ENCODE measurements at regions not wholly inside any gene's neighbourhood (a gene's known extent, or its start where the extent isn't known, plus 50 kb on each side); places are given as distances from the start of the nearest gene placed in this dataset.

- no peak for TF ChIP-seq FOXP2 (optimal IDR thresholded peaks at IDR 0.05; ENCODE audit: control extremely low read depth, extremely low read length, insufficient read depth)
- no peak for TF ChIP-seq EZH2 (IDR thresholded peaks at IDR 0.05)
These were observed 723.9 kb upstream of the ZNF385D start for GRCh38 chr3:22474706-22475445.

All from SK-N-MC (cell line).